ENCODE measurements at regions not wholly inside any gene's neighbourhood (a gene's known extent, or its start where the extent isn't known, plus 50 kb on each side); places are given as distances from the start of the nearest gene placed in this dataset.

- no peak for TF ChIP-seq GATA2 (IDR thresholded peaks at IDR 0.05; ENCODE audit: low read depth, low read length)
- TF ChIP-seq GATA3 (IDR thresholded peaks at IDR 0.05; ENCODE audit: low read depth, low read length) = no peak
Observed at GRCh38 chr2:236876642-236877041, 209.0 kb upstream of the COPS8 start.

Measured in SH-SY5Y (cell line).